HepG2 (cell line): ENCODE measurements at regions not wholly inside any gene's neighbourhood (a gene's known extent, or its start where the extent isn't known, plus 50 kb on each side); places are given as distances from the start of the nearest gene placed in this dataset.

ENCODE experiments used
- ARHGAP35 ChIP-seq: sonication (generic); formaldehyde crosslinking; IDR thresholded peaks from 2 replicates; pipeline ENCODE4 v1.9.0; 2022; ENCODE audit warnings: mild to moderate bottlenecking, inconsistent platforms, moderate library complexity, missing genetic modification reagents, borderline replicate concordance
- DNMT3B ChIP-seq: conservative IDR thresholded peaks from 2 replicates; pipeline ENCODE4 v1.6.1; 2016; ENCODE audit warnings: missing biosample characterization, control low read depth
- MED1 ChIP-seq: sonication (generic); formaldehyde crosslinking; IDR thresholded peaks from 2 replicates; pipeline ENCODE4 v1.4.0; 2020; ENCODE audit warnings: missing genetic modification reagents
- NFYC ChIP-seq: IDR thresholded peaks from 2 replicates; pipeline ENCODE4 v1.6.1; 2016; ENCODE audit warnings: missing genetic modification reagents, missing compliant biosample characterization
- PHF8 ChIP-seq: sonication (generic); formaldehyde crosslinking; IDR thresholded peaks from 2 replicates; pipeline ENCODE4 v1.5.0; 2020; ENCODE audit warnings: missing genetic modification reagents
- ZNF251 ChIP-seq: sonication (generic); formaldehyde crosslinking; IDR thresholded peaks from 2 replicates; pipeline ENCODE4 v1.9.0; 2021; ENCODE audit warnings: mild to moderate bottlenecking, missing genetic modification reagents
- TF ChIP-seq, protein P1 (sequence below), 2 experiments: sonication (generic) in 1 of 2; formaldehyde crosslinking in 1 of 2; IDR thresholded peaks; 2 replicates each; pipeline versions ENCODE4 v1.6.1 to v1.9.0; 2014 to 2022; ENCODE audit warnings: antibody characterized with exemption in 1 of 2, borderline replicate concordance in 1 of 2, inconsistent platforms in 1 of 2, low read depth in 1 of 2, missing genetic modification reagents in 1 of 2
- TF ChIP-seq, protein P2 (sequence below): sonication (generic); formaldehyde crosslinking; IDR thresholded peaks from 2 replicates; pipeline ENCODE4 v1.5.0; 2020; ENCODE audit warnings: missing genetic modification reagents, mild to moderate bottlenecking, borderline replicate concordance

DNA sequence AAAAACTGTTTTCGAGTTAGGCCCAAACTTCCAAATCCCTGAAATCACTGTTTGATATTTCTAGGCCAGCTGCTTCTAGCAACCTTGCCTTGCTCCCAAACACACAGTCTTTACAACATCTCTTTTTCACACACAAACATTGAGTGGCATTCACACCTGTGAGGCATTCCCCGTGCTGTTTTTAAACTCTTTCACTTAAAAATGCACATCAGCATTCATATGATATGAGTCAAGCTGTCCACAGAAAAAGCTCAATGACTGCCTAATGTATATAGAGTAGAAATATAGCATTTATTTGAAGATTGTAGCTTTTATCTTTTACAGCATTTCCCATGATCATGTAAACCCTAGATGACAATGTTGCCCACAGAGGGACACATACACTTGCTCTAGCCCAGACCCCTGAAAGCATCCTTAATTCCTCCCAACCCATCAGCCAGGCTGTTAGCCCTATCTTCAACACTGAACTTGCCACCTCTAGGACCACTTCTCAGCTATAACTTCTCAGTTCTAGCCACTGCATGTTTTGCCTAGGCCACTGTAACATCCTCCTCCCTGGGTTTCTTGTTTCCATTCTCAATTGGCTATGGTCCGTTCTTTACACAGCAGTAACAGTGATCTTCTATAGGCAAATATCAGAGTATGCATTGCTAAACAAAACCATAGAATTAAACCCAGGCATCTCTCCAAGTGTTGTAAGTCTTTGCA is 782.6 kb downstream of the DIPK2A start (continued):
- TF ChIP-seq, protein P1, sequence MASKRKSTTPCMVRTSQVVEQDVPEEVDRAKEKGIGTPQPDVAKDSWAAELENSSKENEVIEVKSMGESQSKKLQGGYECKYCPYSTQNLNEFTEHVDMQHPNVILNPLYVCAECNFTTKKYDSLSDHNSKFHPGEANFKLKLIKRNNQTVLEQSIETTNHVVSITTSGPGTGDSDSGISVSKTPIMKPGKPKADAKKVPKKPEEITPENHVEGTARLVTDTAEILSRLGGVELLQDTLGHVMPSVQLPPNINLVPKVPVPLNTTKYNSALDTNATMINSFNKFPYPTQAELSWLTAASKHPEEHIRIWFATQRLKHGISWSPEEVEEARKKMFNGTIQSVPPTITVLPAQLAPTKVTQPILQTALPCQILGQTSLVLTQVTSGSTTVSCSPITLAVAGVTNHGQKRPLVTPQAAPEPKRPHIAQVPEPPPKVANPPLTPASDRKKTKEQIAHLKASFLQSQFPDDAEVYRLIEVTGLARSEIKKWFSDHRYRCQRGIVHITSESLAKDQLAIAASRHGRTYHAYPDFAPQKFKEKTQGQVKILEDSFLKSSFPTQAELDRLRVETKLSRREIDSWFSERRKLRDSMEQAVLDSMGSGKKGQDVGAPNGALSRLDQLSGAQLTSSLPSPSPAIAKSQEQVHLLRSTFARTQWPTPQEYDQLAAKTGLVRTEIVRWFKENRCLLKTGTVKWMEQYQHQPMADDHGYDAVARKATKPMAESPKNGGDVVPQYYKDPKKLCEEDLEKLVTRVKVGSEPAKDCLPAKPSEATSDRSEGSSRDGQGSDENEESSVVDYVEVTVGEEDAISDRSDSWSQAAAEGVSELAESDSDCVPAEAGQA (IDR thresholded peaks at IDR 0.05; ENCODE audit: low read depth): no peak
- TF ChIP-seq, protein P1 (CRISPR knock-in tag; IDR thresholded peaks at IDR 0.05; ENCODE audit: borderline replicate concordance): no peak
- TF ChIP-seq DNMT3B (no peak), ZNF251 (CRISPR knock-in tag) (no peak), PHF8 (CRISPR knock-in tag) (no peak), ARHGAP35 (no peak), NFYC (CRISPR knock-in tag) (no peak), MED1 (CRISPR knock-in tag) (no peak)
- TF ChIP-seq, protein P2, sequence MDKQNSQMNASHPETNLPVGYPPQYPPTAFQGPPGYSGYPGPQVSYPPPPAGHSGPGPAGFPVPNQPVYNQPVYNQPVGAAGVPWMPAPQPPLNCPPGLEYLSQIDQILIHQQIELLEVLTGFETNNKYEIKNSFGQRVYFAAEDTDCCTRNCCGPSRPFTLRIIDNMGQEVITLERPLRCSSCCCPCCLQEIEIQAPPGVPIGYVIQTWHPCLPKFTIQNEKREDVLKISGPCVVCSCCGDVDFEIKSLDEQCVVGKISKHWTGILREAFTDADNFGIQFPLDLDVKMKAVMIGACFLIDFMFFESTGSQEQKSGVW (CRISPR knock-in tag): no peak
